HG03066 (cell line): ENCODE measurements at regions not wholly inside any gene's neighbourhood (a gene's known extent, or its start where the extent isn't known, plus 50 kb on each side); places are given as distances from the start of the nearest gene placed in this dataset.

Experiments used
- ATAC-seq: cut with Tn5 transposase; IDR thresholded peaks from one replicate; pipeline ENCODE4 v1.9.1; 2021; ENCODE audit warnings: low read depth; ENCODE audit not compliant: unreplicated experiment

- ATAC-seq, result no peak
Measured at GRCh38 chr2:236688157-236688556, 118.5 kb downstream of the ACKR3 start.

- no peak for ATAC-seq
Measured at GRCh38 chr2:236688563-236689392, 119.2 kb downstream of the ACKR3 start.

- ATAC-seq, result no peak
Measured at GRCh38 chr2:236689393-236689700, 119.7 kb downstream of the ACKR3 start.

DNA sequence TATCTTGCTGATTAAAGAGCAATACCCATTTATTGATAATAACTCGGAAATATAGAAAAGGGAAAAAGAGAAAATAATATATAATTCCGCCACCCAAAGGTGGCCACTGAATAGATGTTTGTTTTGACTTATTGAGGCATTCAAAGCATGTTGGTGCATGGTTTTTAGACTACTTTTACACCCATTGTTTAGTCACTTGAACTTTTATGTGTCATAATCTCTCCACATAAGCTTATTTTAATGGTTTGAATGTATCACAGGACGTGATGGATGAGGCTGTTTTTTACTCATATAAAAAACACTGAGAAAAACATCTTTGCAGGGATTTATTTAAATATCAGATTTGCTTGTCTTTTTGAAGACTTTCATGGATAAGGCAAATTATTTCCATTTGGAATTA lies 120.4 kb downstream of the ACKR3 start:
- no peak for ATAC-seq

DNA sequence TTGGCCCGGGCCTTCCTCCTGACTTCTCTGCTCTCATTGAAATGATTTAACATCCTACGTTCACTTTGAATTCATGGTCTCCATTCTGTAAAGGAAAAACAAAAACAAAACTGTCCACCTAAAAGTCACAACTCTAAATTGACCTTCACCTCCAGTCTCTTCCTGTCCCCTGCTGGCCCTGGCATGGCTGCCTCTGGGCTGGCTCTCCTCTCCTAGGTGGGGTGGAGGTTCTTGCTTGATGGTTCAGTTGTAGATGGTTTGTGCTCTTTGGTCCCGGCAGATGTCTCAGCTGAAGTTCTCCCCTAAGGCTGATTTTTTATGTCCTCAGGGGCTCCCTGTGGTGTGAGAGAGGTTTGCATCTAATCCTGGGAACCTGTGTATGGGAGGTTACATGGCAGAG lies 121.1 kb downstream of the ACKR3 start:
- ATAC-seq, result no peak

DNA sequence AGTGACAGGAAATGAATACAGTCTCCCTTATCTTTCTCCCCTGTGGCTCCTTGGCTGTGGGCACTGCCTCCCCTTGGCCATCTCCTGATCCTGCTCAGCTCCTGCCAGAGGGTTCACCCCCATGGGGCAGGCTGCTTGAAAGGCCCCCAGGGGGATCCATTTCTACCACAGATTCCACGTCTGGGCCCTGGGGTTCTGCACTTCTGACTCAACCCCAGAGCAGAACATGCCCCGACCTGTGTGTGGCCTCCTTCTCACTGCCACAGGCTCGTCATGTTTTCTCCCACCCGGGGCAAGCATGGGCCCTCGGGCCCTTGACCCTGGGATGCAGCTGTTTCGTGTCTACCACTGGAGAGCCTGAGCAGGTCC lies 122.2 kb downstream of the ACKR3 start:
- no peak for ATAC-seq

DNA sequence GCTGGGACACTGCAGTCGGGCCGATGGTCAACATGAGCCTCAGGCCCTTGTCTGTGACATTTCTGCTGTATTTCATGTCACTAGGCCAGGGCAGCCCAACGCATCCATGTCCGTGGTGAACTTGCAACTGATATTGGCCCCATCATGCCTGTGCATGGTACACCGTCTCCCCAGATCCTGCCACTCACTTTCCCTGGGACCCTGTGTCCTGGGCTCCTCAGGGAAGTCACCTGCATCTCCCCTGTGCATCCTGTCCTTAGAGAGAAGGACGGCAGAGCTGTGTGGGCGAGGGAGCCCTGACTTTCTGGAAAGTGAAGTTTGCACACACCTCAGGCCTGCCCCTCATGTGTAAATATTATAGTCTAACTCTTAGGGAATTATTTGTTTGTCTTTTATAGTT lies 123.3 kb downstream of the ACKR3 start:
- ATAC-seq, result no peak

GRCh38 chr2:236693531-236693930 lies 123.9 kb downstream of the ACKR3 start:
- ATAC-seq, result no peak

DNA sequence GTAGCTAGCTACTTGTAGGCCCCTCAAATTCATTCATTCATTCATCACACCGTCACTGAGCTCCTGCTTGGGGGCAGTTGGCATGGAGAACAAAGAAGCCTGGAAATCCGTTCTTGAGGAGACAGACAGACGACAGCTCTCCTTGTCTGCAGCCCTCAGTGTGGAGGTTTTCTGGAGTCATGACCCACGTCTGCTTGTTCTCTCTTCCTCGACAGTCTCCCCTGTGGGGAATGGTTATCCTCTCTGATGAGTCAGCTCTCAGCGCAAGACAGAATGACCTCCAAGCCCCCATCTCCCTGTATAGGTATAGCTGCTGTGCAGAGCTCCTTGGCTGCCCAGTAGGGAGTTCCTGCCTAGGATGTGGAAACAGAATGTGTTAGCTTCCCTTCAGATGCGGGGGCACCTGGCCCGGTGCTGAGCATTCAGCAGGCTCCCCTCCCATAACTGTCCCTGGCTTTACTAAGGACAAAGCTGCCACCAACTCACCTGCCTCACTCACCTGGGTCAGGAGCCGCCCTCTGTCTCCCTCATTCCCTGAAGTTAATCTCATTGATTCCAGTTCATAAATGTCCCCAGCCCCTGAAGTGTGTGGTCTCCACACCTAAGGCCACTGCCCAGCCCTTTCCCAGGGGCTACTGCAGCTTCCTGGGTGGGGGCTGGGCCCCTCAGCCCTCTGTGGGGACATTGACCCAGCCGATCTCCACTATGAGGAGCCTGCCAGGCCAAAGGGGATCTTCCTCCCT lies 124.7 kb downstream of the ACKR3 start:
- no peak for ATAC-seq

DNA sequence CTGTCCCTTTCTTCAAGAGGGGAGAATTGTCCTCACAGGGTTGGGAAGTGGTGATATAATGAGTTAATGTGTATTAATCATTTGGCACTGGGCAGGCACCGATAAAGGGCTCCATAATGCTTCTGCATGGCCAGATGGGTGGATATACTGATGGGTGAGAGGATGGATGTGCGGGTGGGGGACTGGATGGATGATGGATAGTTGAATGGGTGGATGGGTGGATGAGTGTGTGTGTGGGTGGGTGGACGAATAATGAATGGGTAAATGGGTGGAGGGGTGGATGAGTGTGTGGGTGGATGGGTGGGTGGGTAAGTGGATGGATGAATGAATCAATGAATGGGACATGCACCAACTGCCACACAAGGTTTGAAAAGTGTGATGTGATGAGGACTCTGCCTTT lies 127.2 kb downstream of the ACKR3 start:
- ATAC-seq, result no peak

DNA sequence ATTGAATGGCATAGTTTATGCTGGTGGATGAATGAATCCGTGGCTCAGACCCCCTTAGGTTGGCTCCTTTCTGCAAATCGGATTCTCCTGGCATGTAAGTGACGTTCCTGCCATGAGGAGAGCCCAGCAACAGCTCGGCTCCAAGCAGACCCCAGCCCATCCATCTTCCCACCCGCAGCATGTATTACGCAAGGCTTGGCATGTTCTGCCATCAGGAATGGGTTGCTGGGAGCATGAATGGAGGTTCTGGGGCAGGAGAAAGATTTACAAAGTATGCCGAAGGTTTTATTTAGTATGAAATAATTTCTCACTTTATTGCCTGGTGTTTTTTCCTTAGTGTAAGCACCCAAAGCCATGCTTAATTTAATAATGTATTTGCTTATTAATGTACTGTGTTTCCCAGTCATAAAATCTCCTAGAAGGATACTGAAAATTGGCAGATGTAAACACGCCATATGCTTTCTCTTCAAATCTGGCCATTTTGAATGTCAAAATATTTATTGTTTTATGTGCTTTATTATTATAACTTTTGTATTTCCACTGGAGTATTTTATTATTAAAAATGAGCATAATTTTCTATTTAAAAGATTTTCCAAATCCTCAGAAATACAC lies 128.5 kb downstream of the ACKR3 start:
- no peak for ATAC-seq

- ATAC-seq, result no peak
Measured at GRCh38 chr2:236700703-236701102, 131.1 kb downstream of the ACKR3 start.

DNA sequence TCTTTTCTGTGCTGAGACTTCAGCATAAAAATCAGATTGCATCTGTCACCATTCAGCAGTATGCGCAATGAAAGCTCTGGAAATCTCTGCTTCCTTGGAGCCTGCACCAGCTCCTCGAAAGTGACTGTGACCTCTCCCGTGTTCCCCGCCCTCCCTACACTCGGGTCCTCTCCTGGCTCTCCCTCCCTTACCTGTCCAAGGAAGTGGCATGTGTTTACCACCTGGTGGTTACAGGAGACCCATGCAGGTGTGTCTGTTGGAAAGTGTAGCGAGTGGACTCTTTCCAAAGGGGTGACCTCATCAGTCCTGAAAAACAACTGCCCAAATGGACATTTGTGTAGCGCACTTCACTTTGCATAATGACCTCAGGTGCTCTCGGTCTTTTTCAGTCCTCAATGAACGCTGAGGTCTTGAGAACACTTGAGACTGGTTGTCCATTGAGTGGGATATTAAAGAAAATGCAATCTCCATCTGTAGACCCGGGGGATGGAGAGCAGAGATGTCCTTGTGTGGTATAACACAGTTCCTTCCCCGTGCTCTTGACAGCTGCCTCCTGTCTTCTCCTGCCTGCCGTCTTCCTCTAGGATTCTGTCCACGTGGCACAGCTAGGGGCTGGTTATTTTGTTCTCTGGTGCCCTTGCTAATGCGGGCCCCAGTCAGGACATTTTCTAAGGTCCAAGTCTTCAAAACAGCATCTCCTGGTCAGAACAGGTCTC lies 133.2 kb downstream of the ACKR3 start:
- no peak for ATAC-seq

GRCh38 chr2:236703373-236703709 lies 133.7 kb downstream of the ACKR3 start:
- ATAC-seq, result no peak

DNA sequence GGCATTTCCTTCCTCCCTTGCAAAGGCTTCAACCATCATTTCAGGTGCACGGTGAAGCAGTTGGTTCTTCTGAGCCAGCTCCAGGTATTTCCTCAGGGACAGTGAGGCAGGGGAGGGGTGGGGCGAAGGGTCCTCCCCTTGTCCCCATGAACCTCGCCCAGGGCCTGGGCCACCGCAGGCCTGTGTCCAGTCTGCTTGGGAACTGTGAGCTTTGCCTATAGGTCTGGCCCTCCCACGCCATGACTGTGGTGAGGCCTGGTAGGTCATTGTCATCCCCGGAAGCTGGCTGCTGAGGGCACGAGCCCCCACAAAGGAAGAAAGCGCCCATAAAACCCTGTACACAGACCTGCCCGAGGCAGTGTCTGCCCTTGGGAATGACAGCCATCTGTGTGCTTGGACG lies 134.3 kb downstream of the ACKR3 start:
- ATAC-seq, result no peak

DNA sequence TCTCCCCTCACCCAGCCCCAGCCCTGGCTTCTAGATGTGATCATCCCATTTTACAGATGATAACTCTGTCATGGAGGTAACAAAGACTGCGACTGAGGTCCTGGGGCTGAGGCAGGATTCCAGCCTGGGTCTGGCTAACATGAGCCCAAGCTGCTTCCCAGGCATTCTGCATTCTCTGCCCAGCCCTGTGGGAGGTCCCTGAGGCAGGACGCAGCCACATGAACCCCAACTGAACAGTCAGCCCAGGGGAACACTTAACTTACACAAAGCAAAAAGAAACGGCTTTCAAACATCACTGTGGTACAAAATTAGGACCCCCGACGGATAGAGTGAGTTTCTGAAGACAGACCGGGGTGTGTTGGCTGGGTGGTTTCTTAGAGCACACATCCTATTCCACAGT lies 135.3 kb downstream of the ACKR3 start:
- ATAC-seq, result no peak

DNA sequence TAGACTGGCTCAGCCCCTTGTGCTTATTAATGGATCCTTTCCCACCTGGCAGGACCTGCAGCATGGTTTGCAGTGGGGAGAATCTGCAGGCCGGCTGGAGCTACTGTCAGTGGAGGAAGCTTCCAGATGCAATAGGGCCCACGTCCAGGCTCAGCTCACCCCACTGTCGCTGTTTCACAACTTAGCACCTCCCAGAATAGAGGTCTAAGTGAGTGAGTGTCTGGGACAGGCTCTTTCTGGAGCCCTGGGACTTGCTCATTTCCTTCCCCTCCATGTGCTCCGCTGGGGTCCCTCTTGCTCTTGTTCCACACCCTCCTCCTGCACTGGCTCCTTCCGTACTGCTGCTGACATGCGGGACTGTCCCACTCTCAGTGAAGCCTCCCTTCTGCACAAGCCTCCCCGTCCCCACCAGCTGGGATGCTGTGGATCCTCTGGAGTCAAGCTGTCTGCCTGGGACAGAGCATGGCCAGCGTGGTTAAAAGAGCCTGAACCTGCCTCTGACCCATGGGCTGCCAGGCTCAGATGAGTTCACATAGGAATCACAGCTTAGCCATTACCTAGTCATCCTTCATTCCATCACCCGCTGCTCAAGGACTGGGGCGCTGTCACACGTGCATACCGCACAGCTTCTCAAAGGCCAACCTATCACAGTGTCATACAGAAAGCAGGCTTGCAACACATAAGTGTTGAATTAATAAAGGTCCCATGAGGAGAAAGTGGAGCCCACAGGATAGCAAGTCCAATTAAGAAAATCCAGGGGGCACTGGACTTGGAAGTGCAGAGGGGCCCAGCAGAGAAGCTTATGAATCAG lies 135.9 kb downstream of the ACKR3 start:
- no peak for ATAC-seq

DNA sequence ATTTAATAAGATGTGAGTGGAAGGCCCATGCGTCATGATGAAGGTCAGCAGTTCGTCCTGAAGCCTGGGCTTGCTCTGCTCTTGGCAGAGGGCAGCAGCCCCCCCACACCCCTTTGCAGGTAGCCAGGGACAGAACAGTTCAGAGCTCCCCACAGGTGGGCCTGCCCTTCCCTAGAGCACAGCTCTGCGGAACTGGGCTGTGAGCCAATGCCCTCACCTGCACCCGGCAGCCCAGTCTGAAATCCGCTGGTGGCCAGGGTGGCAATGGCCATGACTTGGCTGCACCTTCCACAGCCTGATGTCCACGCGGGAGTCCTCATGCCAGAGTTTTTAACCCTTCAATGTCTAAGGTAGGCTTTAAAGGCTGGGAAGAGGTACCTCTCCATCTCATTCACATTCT lies 136.7 kb downstream of the ACKR3 start:
- no peak for ATAC-seq

DNA sequence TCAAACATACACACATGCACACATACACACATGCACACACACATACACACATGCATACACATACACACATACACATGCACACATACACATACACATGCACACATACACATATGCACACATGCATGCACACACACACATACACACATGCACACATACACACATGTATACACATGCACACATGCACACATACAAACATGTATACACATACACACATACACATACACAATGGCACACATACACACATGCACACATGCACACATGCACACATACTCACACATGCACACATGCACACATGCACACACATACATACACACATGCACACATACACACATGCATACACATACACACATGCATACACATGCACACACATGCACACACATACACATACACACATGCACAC lies 137.2 kb downstream of the ACKR3 start:
- ATAC-seq, result no peak

GRCh38 chr2:236711440-236711839 lies 141.8 kb downstream of the ACKR3 start:
- ATAC-seq, result no peak

- no peak for ATAC-seq
Measured at GRCh38 chr2:236712304-236712703, 142.7 kb downstream of the ACKR3 start.
